B cell (primary cell): ENCODE measurements at regions not wholly inside any gene's neighbourhood (a gene's known extent, or its start where the extent isn't known, plus 50 kb on each side); places are given as distances from the start of the nearest gene placed in this dataset.

Experiments
- ATAC-seq: fragments of 200-7000 bp; cut with Tn5 transposase; one replicate; pipeline ENCODE4 v1.10.0; 2021; ENCODE audit warnings: low read depth, mild to moderate bottlenecking, moderate number of reproducible peaks, moderate library complexity
- CTCF ChIA-PET: fragments of 350-600 bp; sonication (Branson Sonifier 250); formaldehyde crosslinking; loops from one replicate; lab custom pipeline; 2021; ENCODE audit warnings: antibody characterized with exemption, inconsistent platforms; lab: Charles Lee
- POLR2A ChIA-PET: fragments of 350-600 bp; sonication (Branson Sonifier 250); formaldehyde crosslinking; loops from one replicate; lab custom pipeline; 2021; ENCODE audit warnings: antibody characterized with exemption; lab: Charles Lee
- DNase-seq: peaks from one replicate; pipeline ENCODE4 v3.0.0; 2013
- H2AFZ ChIP-seq: 2 replicates; pipeline ENCODE4 v1.6.1; 2012; ENCODE audit warnings: mild to moderate bottlenecking, low read depth, low read length; ENCODE audit not compliant: insufficient read depth, poor library complexity, severe bottlenecking
- H3K27ac ChIP-seq, 2 donors: 1 replicate in 1 of 2; 2 replicates in 1 of 2; pipeline ENCODE4 v1.5.1; 2012 to 2013; ENCODE audit warnings: low read length in 2 of 2, mild to moderate bottlenecking in 2 of 2, moderate library complexity in 1 of 2
- H3K27me3 ChIP-seq, 4 experiments: fragments of 200-600 bp in 1 of 4; sonication (generic) in 1 of 4; replicated peaks in 1 of 4; 1 replicate in 2 of 4; 2 replicates in 2 of 4; pipeline versions ENCODE4 v1.6.1 to v1.7.0; 2013 to 2016; ENCODE audit warnings: low read length in 3 of 4, mild to moderate bottlenecking in 2 of 4, mixed read lengths in 1 of 4, moderate library complexity in 1 of 4; ENCODE audit not compliant: insufficient read depth in 4 of 4, control insufficient read depth in 3 of 4; ENCODE audit errors: control extremely low read depth in 1 of 4
- H3K36me3 ChIP-seq, 2 experiments: replicated peaks in 1 of 2; 1 replicate in 1 of 2; 2 replicates in 1 of 2; pipeline versions ENCODE4 v1.6.1 to v1.7.1; 2013; ENCODE audit warnings: low read length in 1 of 2; ENCODE audit not compliant: insufficient read depth in 2 of 2, control insufficient read depth in 1 of 2; ENCODE audit errors: control extremely low read depth in 1 of 2, extremely low read depth in 1 of 2
- H3K4me1 ChIP-seq, 2 donors: fragments of 200-600 bp in 1 of 2; sonication (generic) in 1 of 2; 1 replicate in 1 of 2; 2 replicates in 1 of 2; pipeline versions ENCODE4 v1.5.1 to v1.6.1; 2013 to 2017; ENCODE audit warnings: low read length in 2 of 2; ENCODE audit not compliant: control insufficient read depth in 2 of 2, insufficient read depth in 2 of 2
- H3K4me2 ChIP-seq: replicated peaks from 2 replicates; pipeline ENCODE3; 2012; ENCODE audit warnings: mild to moderate bottlenecking, low read depth, low read length; ENCODE audit not compliant: poor library complexity, severe bottlenecking
- H3K4me3 ChIP-seq, 5 experiments: fragments of 200-600 bp in 1 of 5; sonication (generic) in 1 of 5; 1 replicate in 3 of 5; 2 replicates in 2 of 5; pipeline versions ENCODE4 v1.5.1 to v1.7.0; 2011 to 2016; ENCODE audit warnings: low read length in 4 of 5, mild to moderate bottlenecking in 4 of 5, low read depth in 2 of 5, control low read depth in 1 of 5, moderate library complexity in 1 of 5; ENCODE audit not compliant: insufficient read depth in 1 of 5; ENCODE audit errors: control extremely low read depth in 1 of 5, extremely low read depth in 1 of 5
- H3K79me2 ChIP-seq: fragments of 200-600 bp; sonication (generic); one replicate; pipeline ENCODE4 v1.6.0; 2016; ENCODE audit warnings: low read length; ENCODE audit not compliant: control insufficient read depth, insufficient read depth
- H3K9ac ChIP-seq: fragments of 200-600 bp; sonication (generic); 2 replicates; pipeline ENCODE4 v1.6.1; 2017; ENCODE audit warnings: mild to moderate bottlenecking, low read length, moderate library complexity
- H3K9me3 ChIP-seq, 3 donors: one replicate each; pipeline versions ENCODE4 v1.6.1 to v1.7.1; 2013; ENCODE audit warnings: low read length in 2 of 3; ENCODE audit not compliant: control insufficient read depth in 2 of 3, insufficient read depth in 1 of 3; ENCODE audit errors: control extremely low read depth in 1 of 3
- H4K20me1 ChIP-seq: 2 replicates; pipeline ENCODE4 v1.6.0; 2012; ENCODE audit warnings: mild to moderate bottlenecking, low read length; ENCODE audit not compliant: insufficient read depth, control insufficient read depth, poor library complexity, severe bottlenecking
- H3K27ac Mint-ChIP-seq: one replicate; pipeline ENCODE4 v1.8.0; 2021; ENCODE audit warnings: mixed read lengths
- H3K27me3 Mint-ChIP-seq: one replicate; pipeline ENCODE4 v1.8.0; 2021; ENCODE audit warnings: mixed read lengths
- H3K4me1 Mint-ChIP-seq: one replicate; pipeline ENCODE4 v1.8.0; 2021; ENCODE audit warnings: mixed read lengths
- H3K4me3 Mint-ChIP-seq: one replicate; pipeline ENCODE4 v1.8.0; 2021; ENCODE audit warnings: mixed read lengths
- H3K9me3 Mint-ChIP-seq: one replicate; pipeline ENCODE4 v1.8.0; 2022; ENCODE audit warnings: mixed read lengths; ENCODE audit not compliant: insufficient read depth
- EZH2 ChIP-seq: IDR thresholded peaks from 2 replicates; pipeline ENCODE4 v1.6.1; 2012; ENCODE audit warnings: borderline replicate concordance, low read depth, mild to moderate bottlenecking, moderate library complexity, low read length; ENCODE audit not compliant: insufficient read depth, poor library complexity, severe bottlenecking
- WGBS: methylation state at CpG from one replicate; pipeline ENCODE4 v1.1.5; 2013; ENCODE audit warnings: missing lambda C conversion rate; ENCODE audit not compliant: insufficient coverage; 5-methylcytosine and 5-hydroxymethylcytosine counted together
- intact Hi-C: fragments of 100-400 bp; cut with micrococcal nuclease; formaldehyde crosslinking; loops from one replicate; pipeline ENCODE4 v1.10.0; 2022
- TF ChIP-seq, protein P1 (sequence below): fragments of 200-600 bp; IDR thresholded peaks from one replicate; pipeline ENCODE4 v1.8.0; 2022; ENCODE audit warnings: antibody characterized with exemption, mild to moderate bottlenecking

DNA sequence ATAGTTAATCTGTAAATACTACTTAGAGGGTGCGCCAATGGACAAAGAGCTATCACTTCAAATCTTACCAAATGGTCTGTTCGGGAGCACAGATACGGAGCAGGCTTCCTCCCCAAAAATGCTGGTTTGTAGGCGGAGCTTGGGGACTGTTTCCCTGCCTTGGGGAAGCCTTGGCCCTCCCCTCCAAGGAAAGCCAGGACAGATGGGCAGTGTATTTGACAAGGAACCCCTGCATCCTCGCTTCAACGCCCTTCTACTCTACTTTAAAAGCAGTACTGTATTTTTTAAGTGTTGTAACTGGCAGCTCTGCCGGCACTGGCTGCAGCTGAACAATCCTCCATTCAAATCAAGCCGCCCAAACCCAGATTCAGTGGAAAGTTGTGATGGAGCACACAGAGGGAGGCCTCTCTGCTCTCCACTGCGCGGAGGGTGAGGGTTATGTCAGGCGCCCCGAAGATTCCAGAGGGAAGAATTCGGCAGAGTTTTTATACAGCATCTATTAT, 83.1 kb upstream of the FNDC3B start:
- TF ChIP-seq, protein P1, sequence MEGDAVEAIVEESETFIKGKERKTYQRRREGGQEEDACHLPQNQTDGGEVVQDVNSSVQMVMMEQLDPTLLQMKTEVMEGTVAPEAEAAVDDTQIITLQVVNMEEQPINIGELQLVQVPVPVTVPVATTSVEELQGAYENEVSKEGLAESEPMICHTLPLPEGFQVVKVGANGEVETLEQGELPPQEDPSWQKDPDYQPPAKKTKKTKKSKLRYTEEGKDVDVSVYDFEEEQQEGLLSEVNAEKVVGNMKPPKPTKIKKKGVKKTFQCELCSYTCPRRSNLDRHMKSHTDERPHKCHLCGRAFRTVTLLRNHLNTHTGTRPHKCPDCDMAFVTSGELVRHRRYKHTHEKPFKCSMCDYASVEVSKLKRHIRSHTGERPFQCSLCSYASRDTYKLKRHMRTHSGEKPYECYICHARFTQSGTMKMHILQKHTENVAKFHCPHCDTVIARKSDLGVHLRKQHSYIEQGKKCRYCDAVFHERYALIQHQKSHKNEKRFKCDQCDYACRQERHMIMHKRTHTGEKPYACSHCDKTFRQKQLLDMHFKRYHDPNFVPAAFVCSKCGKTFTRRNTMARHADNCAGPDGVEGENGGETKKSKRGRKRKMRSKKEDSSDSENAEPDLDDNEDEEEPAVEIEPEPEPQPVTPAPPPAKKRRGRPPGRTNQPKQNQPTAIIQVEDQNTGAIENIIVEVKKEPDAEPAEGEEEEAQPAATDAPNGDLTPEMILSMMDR: no peak
- TF ChIP-seq EZH2: no peak
- H3K4me1 Mint-ChIP-seq: no peaks in the 10 kb centered on the region
- Histone ChIP-seq H3K79me2 (no peaks in the 10 kb centered on the region), H3K9me3 (peaks cover 0 to 3% (median 0%) of the 10 kb centered on the region in 3 donors), H3K4me2 (no peak overlapping the region), H3K27me3 (no peaks in the 10 kb centered on the region), H3K9ac (no peak overlapping the region), H3K36me3 (no peaks in the 10 kb centered on the region), H2AFZ (no peak overlapping the region), H3K4me3 (no peak overlapping the region), H4K20me1 (no peaks in the 10 kb centered on the region), H3K27ac (no peak overlapping the region), H3K4me1 (no peaks in the 10 kb centered on the region)
- 90% methylated on average over 3 of the region's 13 CpGs for WGBS
- ATAC-seq: no peak
- no peak overlapping the region for H3K4me3 Mint-ChIP-seq
- H3K27me3 Mint-ChIP-seq: peaks cover 22% of the 10 kb centered on the region
- ChIA-PET POLR2A (no interaction called here), CTCF (no interaction called here)
- intact Hi-C loops: no loop called here
- H3K9me3 Mint-ChIP-seq: no peaks in the 10 kb centered on the region
- no peak overlapping the region for H3K27ac Mint-ChIP-seq
- DNase-seq: no peak

DNA sequence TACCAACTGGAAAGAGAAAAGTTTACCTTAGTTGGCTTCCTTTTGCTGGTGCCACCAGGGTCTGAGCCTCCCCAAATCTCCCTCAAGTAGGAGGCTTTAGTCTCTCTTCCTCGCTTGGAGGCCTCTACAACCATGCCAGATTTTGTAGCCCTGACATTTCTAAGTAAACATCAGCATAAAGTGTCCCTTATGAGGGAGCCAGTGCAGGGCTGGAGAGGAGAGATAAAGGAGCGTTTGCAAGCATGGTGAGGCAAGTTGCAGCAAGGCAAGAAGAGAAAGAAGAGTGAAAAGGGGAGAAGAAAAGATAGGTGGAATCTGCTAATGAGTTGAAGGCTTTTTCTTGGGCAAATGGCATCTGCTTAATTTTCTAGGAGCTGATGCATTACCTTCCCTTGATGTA, 82.7 kb upstream of the FNDC3B start:
- H3K27ac Mint-ChIP-seq: no peak overlapping the region
- no peak overlapping the region for H2AFZ ChIP-seq

More for the DNA sequence above, 82.7 kb upstream of the FNDC3B start:
- no peaks in the 10 kb centered on the region for H3K27me3 ChIP-seq
- H3K4me2 ChIP-seq: no peak overlapping the region
- no peaks in the 10 kb centered on the region for H4K20me1 ChIP-seq
- no peaks in the 10 kb centered on the region for H3K36me3 ChIP-seq
- no peak overlapping the region for H3K4me3 Mint-ChIP-seq
- TF ChIP-seq, protein P1: no peak
- TF ChIP-seq EZH2: no peak
- no peak for ATAC-seq
- CTCF ChIA-PET: no interaction called here
- H3K79me2 ChIP-seq: no peaks in the 10 kb centered on the region
- POLR2A ChIA-PET: no interaction called here
- no peaks in the 10 kb centered on the region for H3K4me1 Mint-ChIP-seq
- H3K4me3 ChIP-seq: no peak overlapping the region
- no peaks in the 10 kb centered on the region for H3K4me1 ChIP-seq
- no peak overlapping the region for H3K9ac ChIP-seq
- peaks cover 23% of the 10 kb centered on the region for H3K27me3 Mint-ChIP-seq
- no peaks in the 10 kb centered on the region for H3K9me3 Mint-ChIP-seq
- H3K27ac ChIP-seq: no peak overlapping the region
- H3K9me3 ChIP-seq: peaks cover 0 to 3% (median 0%) of the 10 kb centered on the region in 3 donors
- DNase-seq: no peak
- 100% methylated on average over 1 of the region's 2 CpGs for WGBS
- intact Hi-C loops: no loop called here
